K562 (cell line): ENCODE measurements at regions not wholly inside any gene's neighbourhood (a gene's known extent, or its start where the extent isn't known, plus 50 kb on each side); places are given as distances from the start of the nearest gene placed in this dataset.
A peak's percentile ranks its signal among the peaks of the same experiment; 100 is the strongest.

Experiments
- DDX20 ChIP-seq: fragments of 450-650 bp; IDR thresholded peaks from 2 replicates; pipeline ENCODE4 v1.6.1; 2016; ENCODE audit warnings: missing genetic modification characterization, low read depth, mild to moderate bottlenecking, missing compliant biosample characterization, moderate library complexity
- ELF1 ChIP-seq: fragments of 200-800 bp; sonication (Bioruptor generic); IDR thresholded peaks from 2 replicates; pipeline ENCODE4 v1.6.1; 2016; ENCODE audit warnings: missing genetic modification characterization, missing compliant biosample characterization
- ESRRB ChIP-seq: fragments of 250-450 bp; sonication (Bioruptor Pico); IDR thresholded peaks from 2 replicates; pipeline ENCODE4 v1.5.0; 2020; ENCODE audit warnings: mild to moderate bottlenecking, moderate library complexity, borderline replicate concordance
- FOXJ2 ChIP-seq: fragments of 200-800 bp; sonication (Bioruptor generic); IDR thresholded peaks from 2 replicates; pipeline ENCODE4 v1.6.1; 2016; ENCODE audit warnings: missing genetic modification characterization, missing compliant biosample characterization
- FOXK1 ChIP-seq: sonication (generic); formaldehyde crosslinking; IDR thresholded peaks from 2 replicates; pipeline ENCODE4 v1.8.0; 2022; ENCODE audit warnings: missing genetic modification reagents, mild to moderate bottlenecking, borderline replicate concordance
- HLTF ChIP-seq: fragments of 450-650 bp; IDR thresholded peaks from 2 replicates; pipeline ENCODE4 v1.6.1; 2016
- ILF3 ChIP-seq: fragments of 450-650 bp; IDR thresholded peaks from 2 replicates; pipeline ENCODE4 v1.6.1; 2018; ENCODE audit warnings: antibody characterized with exemption, mild to moderate bottlenecking, moderate library complexity, borderline replicate concordance
- KDM5B ChIP-seq: fragments of 200-600 bp; sonication (generic); IDR thresholded peaks from 2 replicates; pipeline ENCODE4 v1.6.1; 2012; ENCODE audit warnings: low read depth, mild to moderate bottlenecking, moderate library complexity, low read length, control low read depth, inconsistent platforms; ENCODE audit not compliant: insufficient replicate concordance
- L3MBTL2 ChIP-seq: fragments of 450-650 bp; IDR thresholded peaks from 2 replicates; pipeline ENCODE4 v1.6.1; 2016; ENCODE audit warnings: mild to moderate bottlenecking, moderate library complexity
- OTX1 ChIP-seq: fragments of 450-650 bp; formaldehyde crosslinking; IDR thresholded peaks from 2 replicates; pipeline ENCODE4 v1.4.0; 2022; ENCODE audit warnings: mild to moderate bottlenecking
- RBBP5 ChIP-seq: fragments of 200-600 bp; sonication (generic); IDR thresholded peaks from 2 replicates; pipeline ENCODE4 v1.6.1; 2012; ENCODE audit warnings: borderline replicate concordance, mild to moderate bottlenecking, low read length, control low read depth, inconsistent platforms; ENCODE audit not compliant: insufficient read depth, poor library complexity, severe bottlenecking
- RBM17 ChIP-seq: fragments of 200-400 bp; formaldehyde crosslinking; IDR thresholded peaks from 2 replicates; pipeline ENCODE4 v1.6.1; 2017; ENCODE audit warnings: low read depth, mild to moderate bottlenecking, low read length, borderline replicate concordance
- RBM34 ChIP-seq: fragments of 200-400 bp; formaldehyde crosslinking; IDR thresholded peaks from 2 replicates; pipeline ENCODE4 v1.6.1; 2018; ENCODE audit warnings: low read length, borderline replicate concordance; ENCODE audit not compliant: insufficient read depth
- RBM39 ChIP-seq: fragments of 200-400 bp; formaldehyde crosslinking; optimal IDR thresholded peaks from 2 replicates; pipeline ENCODE3; 2018; ENCODE audit warnings: low read depth, low read length
- SFPQ ChIP-seq: fragments of 200-400 bp; formaldehyde crosslinking; IDR thresholded peaks from 2 replicates; pipeline ENCODE4 v1.6.1; 2017; ENCODE audit warnings: mild to moderate bottlenecking, low read depth, low read length, moderate library complexity
- SMARCE1 ChIP-seq: fragments of 450-650 bp; IDR thresholded peaks from 2 replicates; pipeline ENCODE4 v1.7.1; 2016; ENCODE audit warnings: mild to moderate bottlenecking
- THAP12 ChIP-seq: fragments of 250-450 bp; sonication (Bioruptor Pico); IDR thresholded peaks from 2 replicates; pipeline ENCODE4 v1.9.0; 2021; ENCODE audit warnings: mild to moderate bottlenecking, inconsistent platforms
- TOE1 ChIP-seq, 2 experiments: fragments of 450-650 bp in 1 of 2; sonication (generic) in 1 of 2; formaldehyde crosslinking in 1 of 2; IDR thresholded peaks; 2 replicates each; pipeline versions ENCODE4 v1.7.1 to v1.8.0; 2016 to 2022; ENCODE audit warnings: borderline replicate concordance in 2 of 2, mild to moderate bottlenecking in 2 of 2, antibody characterized with exemption in 1 of 2, inconsistent platforms in 1 of 2, low read depth in 1 of 2, missing genetic modification reagents in 1 of 2, moderate library complexity in 1 of 2
- ZC3H11A ChIP-seq: IDR thresholded peaks from 2 replicates; pipeline ENCODE4 v1.6.1; 2012; ENCODE audit warnings: low read depth, low read length, improper control_type of control experiment
- ZNF239 ChIP-seq: fragments of 250-450 bp; sonication (Bioruptor Pico); IDR thresholded peaks from 2 replicates; pipeline ENCODE4 v1.4.0; 2020; ENCODE audit warnings: mild to moderate bottlenecking
- ZNF436 ChIP-seq: fragments of 250-450, 450-650 bp; sonication (Bioruptor Pico); formaldehyde crosslinking; IDR thresholded peaks from 2 replicates; pipeline ENCODE4 v1.7.0; 2020; ENCODE audit warnings: mild to moderate bottlenecking
- ZNF512 ChIP-seq: IDR thresholded peaks from 2 replicates; pipeline ENCODE4 v1.6.1; 2016; ENCODE audit warnings: missing genetic modification characterization, missing compliant biosample characterization

GRCh38 chr6:26157251-26158075 is 70.2 kb downstream of the HFE start (continued):
- no peak for TF ChIP-seq RBBP5
- no peak for TF ChIP-seq L3MBTL2
- peak; percentile 49; the same call in 1 of the 2 replicates for TF ChIP-seq FOXK1 (CRISPR knock-in tag)
- TF ChIP-seq ZNF239: no peak
- TF ChIP-seq ZNF436 (CRISPR knock-in tag): peak; percentile 88
- peak; percentile 64; the same call in 1 of the 2 replicates for TF ChIP-seq HLTF
- no peak for TF ChIP-seq TOE1 (IDR thresholded peaks at IDR 0.05; ENCODE audit: borderline replicate concordance)
- TF ChIP-seq TOE1 (CRISPR knock-in tag; IDR thresholded peaks at IDR 0.05; ENCODE audit: borderline replicate concordance, low read depth): no peak; the same call in 1 of the 2 replicates
- TF ChIP-seq RBM17: no peak
- TF ChIP-seq ZC3H11A: no peak
- TF ChIP-seq OTX1: peak; percentile 98
- TF ChIP-seq ILF3: peak; percentile 93
- no peak for TF ChIP-seq SMARCE1
- TF ChIP-seq ZNF512 (tag): no peak
- TF ChIP-seq FOXJ2 (tag): no peak
- peak; percentile 96 for TF ChIP-seq ESRRB
- no peak for TF ChIP-seq ELF1 (tag)
- peak; percentile 72 for TF ChIP-seq KDM5B
- peak; percentile 88 for TF ChIP-seq THAP12
- TF ChIP-seq DDX20: no peak
- no peak for TF ChIP-seq SFPQ
- TF ChIP-seq RBM39: peak; percentile 77
- no peak for TF ChIP-seq RBM34
